ENCODE measurements at regions not wholly inside any gene's neighbourhood (a gene's known extent, or its start where the extent isn't known, plus 50 kb on each side); places are given as distances from the start of the nearest gene placed in this dataset.

DNA sequence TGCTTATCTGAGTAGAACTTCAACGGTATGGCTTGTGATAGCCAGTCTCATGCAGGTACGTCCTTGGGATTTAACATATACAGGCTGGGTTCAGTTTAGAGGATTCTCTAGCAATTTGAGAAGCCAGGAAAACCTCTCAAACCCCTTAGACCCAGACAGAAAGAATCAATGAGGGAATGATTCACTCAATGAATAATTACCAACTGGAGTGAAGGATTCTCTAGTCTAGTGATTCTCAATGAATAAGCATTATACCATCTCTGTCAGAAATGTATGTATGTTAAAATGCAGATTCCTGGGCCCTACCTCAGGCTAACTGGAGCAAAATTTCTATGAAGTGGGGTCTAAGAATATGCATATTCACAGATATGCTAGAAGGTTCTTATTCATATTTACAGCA lies 54.5 kb upstream of the APP start:
- Histone ChIP-seq H3K27ac (ENCODE audit: low read depth, low read length, severe bottlenecking) (no peak overlapping the region), H3K9me3 (ENCODE audit: control insufficient read depth, low read length) (no peaks in the 10 kb centered on the region), H3K4me3 (ENCODE audit: extremely low read depth, insufficient read depth, low read length, poor library complexity, severe bottlenecking) (no peak overlapping the region), H3K36me3 (ENCODE audit: control insufficient read depth, insufficient read depth, low read length) (no peaks in the 10 kb centered on the region), H3K4me1 (ENCODE audit: control insufficient read depth, insufficient read depth, low read length, poor library complexity, severe bottlenecking) (no peaks in the 10 kb centered on the region)
- WGBS, 2 experiments (ENCODE audit: insufficient coverage in 2 of 2) = 92 to 100% methylated on average over 1 to 2 of the region's 2 CpGs

DNA sequence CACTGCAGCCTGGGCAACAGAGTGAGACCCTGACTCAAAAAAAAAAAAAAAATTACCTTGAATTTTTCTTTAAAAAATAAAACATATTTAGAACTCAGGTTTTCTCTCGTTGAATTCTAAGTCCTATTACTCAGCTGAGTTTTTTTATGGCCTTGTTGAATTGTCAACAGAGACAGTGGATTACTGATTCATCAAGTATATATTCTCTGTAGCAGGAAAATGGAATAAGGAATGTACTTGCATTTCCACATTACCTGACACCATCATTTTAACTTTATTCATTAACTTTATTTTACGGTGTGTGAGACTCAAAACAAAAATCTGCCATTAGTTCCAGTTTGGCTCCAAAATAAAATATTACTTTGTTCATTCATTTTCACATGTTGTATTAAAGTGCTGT lies 53.8 kb upstream of the APP start:
- H3K27ac ChIP-seq (ENCODE audit: low read depth, low read length, severe bottlenecking) = no peak overlapping the region
- no peaks in the 10 kb centered on the region for H3K9me3 ChIP-seq (ENCODE audit: control insufficient read depth, low read length)
- WGBS, 2 experiments (ENCODE audit: insufficient coverage in 2 of 2) = no CpG with 5 or more reads among the region's 2 CpGs
- H3K4me3 ChIP-seq (ENCODE audit: extremely low read depth, insufficient read depth, low read length, poor library complexity, severe bottlenecking) = no peak overlapping the region
- H3K4me1 ChIP-seq (ENCODE audit: control insufficient read depth, insufficient read depth, low read length, poor library complexity, severe bottlenecking) = no peaks in the 10 kb centered on the region
- no peaks in the 10 kb centered on the region for H3K36me3 ChIP-seq (ENCODE audit: control insufficient read depth, insufficient read depth, low read length)

Data from mesodermal cell (in vitro differentiated cells).